Lower leg skin (tissue), 4 donors: ENCODE measurements at regions not wholly inside any gene's neighbourhood (a gene's known extent, or its start where the extent isn't known, plus 50 kb on each side); places are given as distances from the start of the nearest gene placed in this dataset.

Experiments used
- DNase-seq, 2 donors: peaks; one replicate each; pipeline ENCODE4 v3.0.0-alpha.2; 2019; ENCODE audit warnings: low spot score in 2 of 2
- H3K4me3 ChIP-seq: fragments of 200-600 bp; sonication (generic); 2 replicates; pipeline ENCODE4 v1.5.1; 2017; ENCODE audit warnings: mild to moderate bottlenecking, low read depth; ENCODE audit not compliant: poor library complexity, severe bottlenecking
- CTCF ChIP-seq, 3 donors: fragments of 450-650 bp; IDR thresholded peaks; one replicate each; pipeline ENCODE4 v1.5.1; 2016; ENCODE audit warnings: antibody characterized with exemption in 3 of 3, mild to moderate bottlenecking in 3 of 3, moderate library complexity in 2 of 3
- POLR2A ChIP-seq, 2 donors: fragments of 450-650 bp; IDR thresholded peaks; one replicate each; pipeline ENCODE4 v1.6.1; 2016 to 2017; ENCODE audit warnings: antibody characterized with exemption in 2 of 2, mild to moderate bottlenecking in 1 of 2, moderate library complexity in 1 of 2
- WGBS, 2 donors: methylation state at CpG; one replicate each; pipeline ENCODE4 v1.1.5; 2018; 5-methylcytosine and 5-hydroxymethylcytosine counted together
- intact Hi-C: fragments of 100-400 bp; cut with DNase I; formaldehyde crosslinking; loops from one replicate; pipeline ENCODE4 v1.15.0; 2023; ENCODE audit warnings: low total_unique reads

GRCh38 chr16:72501739-72502593 lies 330.0 kb upstream of the PMFBP1 start:
- 78 to 85% methylated on average over 3 of the region's 3 CpGs for WGBS, 2 donors
- no peak for TF ChIP-seq POLR2A (IDR thresholded peaks at IDR 0.05)
- no peak for TF ChIP-seq CTCF (IDR thresholded peaks at IDR 0.05)
- H3K4me3 ChIP-seq, result no peak overlapping the region
- intact Hi-C loops, result no loop called here
- DNase-seq, result peak in 1 of 2 donors; percentile 15

GRCh38 chr16:72500545-72500944 lies 328.6 kb upstream of the PMFBP1 start:
- no peak overlapping the region for H3K4me3 ChIP-seq
- TF ChIP-seq CTCF (IDR thresholded peaks at IDR 0.05) (no peak), POLR2A (IDR thresholded peaks at IDR 0.05) (no peak)
- WGBS, 2 donors, result 85 to 91% methylated on average over 5 of the region's 5 CpGs
- no peak for DNase-seq
- intact Hi-C loops, result no loop called here

- H3K4me3 ChIP-seq, result no peak overlapping the region
- intact Hi-C loops, result no loop called here
- 76 to 79% methylated on average over 9 of the region's 9 CpGs for WGBS, 2 donors
- no peak for DNase-seq
- TF ChIP-seq CTCF (IDR thresholded peaks at IDR 0.05) (no peak), POLR2A (IDR thresholded peaks at IDR 0.05) (no peak)
Measured at GRCh38 chr16:72493716-72494415, 321.9 kb upstream of the PMFBP1 start.

GRCh38 chr16:72487283-72487682 lies 315.3 kb upstream of the PMFBP1 start:
- no peak overlapping the region for H3K4me3 ChIP-seq
- no peak for DNase-seq
- WGBS, 2 donors, result 68 to 81% methylated on average over 1 of the region's 1 CpG
- TF ChIP-seq POLR2A (IDR thresholded peaks at IDR 0.05), result no peak
- TF ChIP-seq CTCF (IDR thresholded peaks at IDR 0.05), result no peak
- intact Hi-C loops, result no loop called here

GRCh38 chr16:72482695-72483094 lies 310.7 kb upstream of the PMFBP1 start:
- intact Hi-C loops, result no loop called here
- DNase-seq, result no peak
- 62 to 65% methylated on average over 3 of the region's 3 CpGs for whole genome bisulfite sequencing, 2 donors
- TF ChIP-seq POLR2A (IDR thresholded peaks at IDR 0.05), result no peak
- no peak for TF ChIP-seq CTCF (IDR thresholded peaks at IDR 0.05)
- no peak overlapping the region for H3K4me3 ChIP-seq
